Brain pericyte (primary cell): ENCODE measurements at regions not wholly inside any gene's neighbourhood (a gene's known extent, or its start where the extent isn't known, plus 50 kb on each side); places are given as distances from the start of the nearest gene placed in this dataset.

Experiments
- DNase-seq: peaks from one replicate; pipeline ENCODE4 v3.0.0-alpha.2; 2012; ENCODE audit warnings: low read depth, low spot score

DNA sequence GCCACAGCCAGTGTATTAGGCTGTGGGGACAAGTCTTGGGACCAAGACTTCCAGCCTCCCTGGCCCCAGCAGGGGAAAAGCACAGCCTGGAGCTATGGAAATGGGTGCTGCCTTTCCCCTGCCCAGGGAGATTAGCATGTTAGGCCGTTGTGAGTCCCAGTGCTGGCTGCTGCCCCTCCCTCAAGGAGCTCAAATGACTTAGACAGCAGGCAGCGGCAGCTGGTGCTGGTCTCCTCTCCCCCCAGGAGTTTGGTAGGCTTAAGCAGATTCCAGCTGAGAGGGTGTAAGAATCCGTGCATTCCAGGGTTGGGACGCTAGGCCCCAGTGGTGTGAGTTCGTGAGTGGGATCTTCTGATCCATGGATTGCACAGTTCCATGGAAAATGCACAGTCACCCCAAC lies 301.5 kb upstream of the PHF14 start:
- no peak for DNase-seq

DNA sequence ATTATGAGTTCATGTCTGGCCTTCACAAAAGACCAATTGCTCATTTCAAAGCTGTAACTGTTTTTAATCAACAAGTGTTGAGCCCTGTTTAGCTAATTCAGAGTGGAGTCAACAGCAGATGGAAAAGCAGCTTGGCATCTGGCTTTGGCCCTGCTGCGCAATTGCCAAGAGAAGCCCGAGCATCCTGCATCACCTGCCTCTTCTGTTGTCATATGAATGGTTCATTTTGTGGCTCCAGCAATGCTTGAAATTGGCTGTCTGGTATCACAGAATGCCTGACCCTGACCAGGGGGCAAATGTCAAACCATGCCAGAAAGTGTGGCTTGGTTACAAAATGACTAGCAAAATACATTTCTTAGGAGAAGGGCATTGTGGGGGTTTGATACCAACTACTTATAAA lies 296.5 kb upstream of the PHF14 start:
- no peak for DNase-seq

DNA sequence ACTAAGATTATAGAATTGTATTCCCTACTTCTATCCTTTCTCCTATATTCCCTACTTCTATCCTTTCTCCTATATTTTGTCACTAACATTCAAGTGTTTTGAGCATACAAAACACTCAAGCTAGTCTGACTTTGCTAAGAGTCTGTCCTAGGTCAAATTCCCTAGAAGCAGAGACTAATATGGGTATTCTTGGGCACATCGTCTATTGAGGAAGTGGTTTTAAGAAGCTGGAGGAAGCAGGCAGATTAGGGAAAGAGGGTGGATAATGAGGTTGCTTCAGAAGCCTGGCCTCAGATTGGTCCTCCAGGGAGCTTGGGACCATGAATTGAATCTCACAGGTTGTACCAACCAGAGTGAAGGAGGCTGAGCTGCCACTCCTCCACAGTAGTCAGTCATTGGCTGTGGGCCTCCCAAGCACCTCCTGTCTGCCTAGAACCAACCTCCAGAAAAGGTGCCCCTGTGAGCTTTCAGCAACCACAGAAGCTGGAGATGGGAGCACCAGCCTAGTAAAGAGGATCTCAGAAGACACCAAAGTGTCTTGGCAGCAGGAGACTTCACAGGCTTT lies 295.9 kb upstream of the PHF14 start:
- DNase-seq: no peak

DNA sequence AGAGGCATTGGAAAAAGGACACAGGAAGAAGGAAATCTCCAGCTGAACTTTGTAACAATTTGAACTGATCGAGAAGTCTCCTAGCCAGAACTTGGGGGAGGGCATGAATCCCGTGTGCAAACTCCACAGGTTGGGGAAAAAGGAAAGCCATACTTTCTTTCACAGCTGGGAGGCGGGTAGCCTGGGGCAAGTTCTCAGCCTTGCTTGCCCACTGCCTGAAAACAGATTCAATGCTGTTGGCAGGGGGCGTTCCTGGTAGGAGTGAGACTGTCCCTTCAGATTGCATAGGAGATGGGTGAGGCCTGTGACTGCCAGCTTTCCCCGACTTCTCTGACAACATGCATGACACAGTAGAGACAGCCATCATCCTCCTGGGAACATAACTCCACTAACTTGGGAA lies 289.1 kb upstream of the PHF14 start:
- no peak for DNase-seq

DNA sequence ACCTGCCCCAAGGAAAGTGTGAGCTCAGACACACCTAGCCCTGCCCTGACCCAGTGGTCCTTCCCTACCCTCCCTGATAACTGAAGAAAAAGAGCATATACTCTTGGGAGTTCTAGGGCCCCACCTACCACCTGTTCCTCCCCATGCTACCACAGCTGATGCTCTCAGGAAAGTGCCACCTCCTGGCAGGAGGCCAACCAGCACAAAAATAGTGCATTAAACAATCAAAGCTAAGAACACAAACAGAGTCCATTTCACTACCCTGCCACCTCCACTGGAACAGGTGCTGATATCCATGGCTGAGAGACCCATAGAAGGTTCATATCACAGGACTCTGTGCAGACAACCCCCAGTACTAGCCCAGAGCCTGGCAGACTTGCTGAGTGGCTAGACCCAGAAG lies 288.6 kb upstream of the PHF14 start:
- no peak for DNase-seq

DNA sequence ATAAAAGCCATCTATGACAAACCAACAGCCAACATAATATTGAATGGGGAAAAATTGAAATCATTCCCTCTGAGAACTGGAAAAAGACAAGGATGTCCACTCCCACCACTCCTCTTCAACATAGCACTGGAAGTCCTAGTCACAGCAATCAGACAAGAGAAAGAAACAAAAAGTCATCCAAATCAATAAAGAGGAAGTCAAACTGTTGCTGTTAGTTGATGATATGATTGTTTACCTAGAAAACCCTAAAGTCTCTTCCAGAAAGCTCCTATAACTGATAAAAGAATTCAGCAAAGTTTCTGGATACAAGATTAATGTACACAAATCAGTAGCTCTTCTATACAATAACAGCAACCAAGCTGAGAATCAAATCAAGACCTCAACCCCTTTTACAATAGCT lies 285.1 kb upstream of the PHF14 start:
- no peak for DNase-seq

DNA sequence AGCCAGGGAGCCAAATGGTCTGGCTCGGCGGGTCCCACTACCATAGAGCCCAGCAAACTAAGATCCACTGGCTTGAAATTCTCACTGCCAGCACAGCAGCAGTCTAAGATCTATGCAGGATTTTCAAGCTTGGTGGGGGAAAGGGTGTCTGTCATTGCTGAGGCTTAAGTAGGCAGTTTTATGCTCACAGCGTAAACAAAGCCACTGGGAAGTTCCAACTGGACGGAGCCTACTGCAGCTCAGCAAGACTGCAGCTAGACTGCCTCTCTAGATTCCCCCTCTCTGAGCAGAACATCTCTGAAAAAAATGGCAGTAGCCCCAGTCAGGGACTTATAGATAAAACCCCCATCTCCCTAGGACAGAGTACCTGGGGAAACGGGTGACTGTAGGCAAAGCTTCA lies 277.6 kb upstream of the PHF14 start:
- no peak for DNase-seq

DNA sequence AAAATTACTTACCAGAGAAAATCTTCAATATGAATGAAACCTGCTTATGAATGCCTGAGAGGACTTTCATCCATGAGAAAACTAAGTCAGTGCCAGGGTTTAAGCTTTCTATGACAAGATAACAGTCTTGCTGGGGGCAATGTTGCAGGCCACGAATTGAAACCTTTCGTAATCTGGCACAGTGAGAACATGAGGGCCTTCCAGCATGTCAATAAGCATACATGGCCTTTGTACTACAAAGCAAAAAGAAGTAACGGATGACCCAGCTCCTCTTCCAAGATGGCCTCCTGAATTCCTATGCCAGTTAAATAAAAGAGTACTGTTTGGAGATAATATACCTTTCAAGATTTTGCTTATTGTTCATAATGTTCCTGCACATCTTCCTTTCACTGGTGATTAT lies 270.6 kb upstream of the PHF14 start:
- DNase-seq: no peak

DNA sequence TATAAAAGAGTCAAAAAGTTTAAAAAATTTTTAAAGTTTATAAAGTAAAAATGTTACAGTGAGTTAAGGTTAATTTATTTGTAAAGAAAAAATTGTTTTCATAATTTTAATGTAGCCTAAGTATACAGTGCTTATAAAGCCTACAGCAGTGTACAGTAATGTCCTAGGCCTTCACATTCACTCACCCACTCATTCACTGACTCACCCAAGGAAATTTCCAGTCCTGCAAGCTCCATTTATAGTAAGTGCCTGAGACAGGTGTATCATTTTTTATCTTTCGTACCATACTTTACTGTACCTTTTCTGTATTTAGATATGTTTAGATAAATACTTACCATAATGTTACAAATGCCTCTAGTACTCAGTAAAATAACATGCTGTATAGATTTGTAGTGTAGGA lies 269.7 kb upstream of the PHF14 start:
- DNase-seq: no peak

DNA sequence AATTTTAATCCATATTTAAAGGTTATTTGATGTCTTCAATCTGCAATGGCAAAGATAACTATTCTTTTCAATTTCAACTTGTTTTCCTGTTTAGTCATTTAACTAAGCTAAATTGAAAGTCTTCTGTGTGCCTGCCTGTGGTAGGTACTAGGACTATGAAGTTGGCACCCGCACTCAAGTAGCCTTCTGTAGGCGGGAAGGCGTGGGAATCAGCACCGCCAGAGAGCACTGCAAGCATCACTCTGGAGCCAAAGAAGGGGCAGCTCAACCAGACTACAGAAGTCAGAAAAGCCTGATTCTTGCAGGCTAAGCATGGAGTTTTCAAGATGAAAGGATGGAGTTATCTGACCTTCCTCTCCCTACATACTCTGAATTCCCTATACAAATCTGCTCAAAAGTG lies 269.0 kb upstream of the PHF14 start:
- DNase-seq: no peak

DNA sequence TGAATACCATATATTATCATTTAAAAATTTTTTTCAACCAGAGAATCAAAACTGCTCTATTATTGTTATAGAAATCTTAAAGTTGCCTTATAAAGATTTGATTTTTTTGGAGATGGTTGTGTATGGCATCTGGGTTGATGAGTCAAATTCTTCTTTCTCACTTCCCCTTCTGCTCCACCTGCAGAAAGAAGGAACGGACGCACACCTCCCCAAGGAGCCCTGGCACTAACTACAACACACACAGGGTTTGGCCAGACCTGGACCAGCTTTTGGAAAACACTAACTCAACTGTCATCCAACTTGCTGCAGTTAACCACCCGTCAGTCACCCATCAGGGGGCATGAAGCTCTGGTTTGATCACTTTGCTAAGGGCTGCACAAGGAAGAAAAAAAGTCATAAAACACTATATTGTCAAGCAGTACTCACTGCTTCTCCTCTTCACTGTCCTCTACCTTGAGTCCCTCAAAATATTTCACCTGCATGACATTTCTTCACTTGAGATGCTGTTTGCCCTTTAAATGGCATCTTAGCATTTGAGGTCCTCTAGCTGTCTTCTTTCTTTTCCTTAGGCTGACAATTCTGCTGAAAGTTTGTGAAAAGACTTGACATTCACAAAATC lies 266.7 kb upstream of the PHF14 start:
- DNase-seq: no peak

DNA sequence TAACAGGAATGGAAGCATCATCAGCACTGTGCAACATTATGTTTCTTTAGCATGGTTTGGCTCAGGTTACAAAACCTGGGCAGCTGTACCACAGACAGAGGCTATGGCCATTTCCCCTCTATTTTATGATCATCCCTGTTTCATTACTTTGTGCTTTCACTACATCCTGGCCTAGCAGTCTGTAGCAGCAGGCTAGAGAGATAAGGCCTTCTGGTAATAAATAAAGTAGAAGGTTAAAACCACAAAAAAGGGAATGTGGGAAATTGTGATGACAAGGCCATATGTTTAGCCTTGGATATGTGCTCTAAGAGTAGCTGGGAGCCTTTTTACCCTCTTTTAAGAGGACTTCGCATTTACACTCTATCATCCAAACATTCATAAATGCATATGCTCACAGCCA lies 266.2 kb upstream of the PHF14 start:
- no peak for DNase-seq

DNA sequence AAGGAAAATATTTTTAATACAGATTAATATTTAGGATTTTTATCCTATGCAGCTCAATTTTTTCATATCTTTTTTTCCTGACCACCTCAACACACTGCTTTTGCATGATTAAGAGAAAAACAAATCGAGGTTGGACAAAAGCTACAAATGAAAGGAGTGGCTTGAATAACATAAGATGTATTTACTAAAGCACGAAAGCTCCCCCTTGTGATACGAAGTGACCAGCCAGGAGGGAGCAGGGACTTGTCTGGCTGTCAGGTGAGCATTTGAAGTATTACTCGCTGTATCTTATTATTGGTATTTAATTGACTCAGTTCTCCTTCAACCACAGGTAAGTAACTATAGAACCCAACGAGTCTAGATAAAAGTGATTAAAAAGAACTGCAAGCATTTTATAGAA lies 265.2 kb upstream of the PHF14 start:
- DNase-seq: no peak

DNA sequence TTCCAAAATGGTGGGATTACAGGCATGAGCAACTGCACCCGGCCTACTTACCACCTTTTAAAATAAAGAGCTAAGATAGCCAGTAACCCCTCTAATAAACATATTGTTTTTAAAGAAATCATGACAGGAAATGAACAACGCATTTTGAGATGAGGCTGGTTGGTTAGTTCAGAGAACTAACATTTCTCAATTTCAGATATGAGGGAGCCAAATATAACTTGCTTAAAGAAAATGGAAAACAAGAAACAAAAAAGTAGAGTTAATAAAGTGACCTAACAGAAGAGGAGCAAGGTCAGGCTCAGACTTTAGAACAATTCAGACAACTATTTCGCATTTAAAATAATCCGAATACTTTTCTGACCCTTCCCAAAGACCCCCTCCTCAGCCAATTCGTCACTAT lies 254.9 kb upstream of the PHF14 start:
- DNase-seq: no peak

DNA sequence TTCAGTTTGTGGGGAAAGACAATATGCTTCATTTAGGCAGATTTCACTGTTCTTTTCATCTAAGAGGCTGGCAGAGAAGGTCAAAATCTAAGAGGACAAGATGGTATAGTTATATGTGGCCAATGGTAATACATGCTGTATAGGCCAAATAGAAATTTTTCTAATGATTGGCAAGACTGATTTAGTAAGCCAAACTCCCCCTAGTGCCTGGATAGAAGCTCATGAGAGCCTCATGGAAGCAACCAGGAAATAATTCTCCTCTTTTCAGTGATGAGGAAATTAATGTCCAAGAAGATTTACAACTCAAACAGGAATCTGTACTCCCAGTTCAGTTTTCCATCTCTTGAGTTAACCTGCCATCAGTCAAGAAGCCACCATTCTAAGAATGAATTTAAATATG lies 253.6 kb upstream of the PHF14 start:
- no peak for DNase-seq

DNA sequence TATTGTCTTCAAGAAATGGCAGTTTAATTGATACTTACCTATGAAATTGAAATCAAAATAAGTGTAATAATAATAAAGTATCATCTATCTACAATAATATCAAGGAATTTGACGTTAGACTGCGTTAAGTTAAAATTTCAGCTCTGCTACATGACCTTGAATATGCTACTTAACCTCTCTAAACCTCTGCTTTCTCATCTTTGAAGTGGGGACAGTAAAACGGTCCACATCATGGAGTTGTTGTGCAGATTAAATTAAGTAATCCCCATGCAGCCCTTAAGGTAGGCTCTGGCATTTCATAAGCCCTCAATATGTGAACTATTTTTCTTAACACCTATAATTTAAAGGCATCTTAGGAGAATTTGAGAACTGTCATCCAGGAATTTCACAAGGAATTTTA lies 252.4 kb upstream of the PHF14 start:
- no peak for DNase-seq

DNA sequence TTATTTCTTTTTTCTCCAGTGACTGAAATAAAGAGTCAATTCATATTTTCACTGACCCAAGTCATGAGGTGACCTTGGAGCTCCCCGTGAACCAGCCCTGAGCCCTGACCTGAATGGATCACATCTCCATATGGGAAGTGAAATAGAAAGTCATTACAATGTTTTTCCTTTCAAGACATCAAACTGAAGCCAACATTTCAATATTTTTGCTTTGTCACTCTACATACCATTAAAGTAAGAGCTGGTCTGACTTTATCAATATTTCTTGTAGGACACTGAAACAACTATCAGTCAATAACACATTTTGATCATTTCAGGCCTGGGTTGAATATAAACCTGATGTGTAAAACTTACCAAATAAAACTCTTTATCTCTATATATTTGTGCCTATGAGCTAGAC lies 249.8 kb upstream of the PHF14 start:
- no peak for DNase-seq

DNA sequence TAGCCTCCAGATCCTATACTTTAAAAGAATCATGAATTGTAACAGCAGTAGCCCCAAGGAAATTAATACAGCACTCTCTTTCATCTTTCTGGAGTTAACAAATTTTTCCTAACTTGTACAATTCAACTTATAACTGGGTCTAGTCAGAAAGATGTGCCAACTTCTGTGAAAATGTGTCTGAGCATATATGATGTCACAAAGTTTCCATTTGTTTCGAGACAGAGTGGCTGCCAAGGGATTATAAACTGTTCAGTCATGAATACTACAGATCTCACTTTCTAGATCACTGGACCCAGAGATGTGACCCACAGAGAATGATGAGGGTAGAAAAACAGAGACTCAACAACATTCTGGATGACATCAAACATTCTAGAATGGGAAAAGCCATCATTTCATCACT lies 249.2 kb upstream of the PHF14 start:
- no peak for DNase-seq

DNA sequence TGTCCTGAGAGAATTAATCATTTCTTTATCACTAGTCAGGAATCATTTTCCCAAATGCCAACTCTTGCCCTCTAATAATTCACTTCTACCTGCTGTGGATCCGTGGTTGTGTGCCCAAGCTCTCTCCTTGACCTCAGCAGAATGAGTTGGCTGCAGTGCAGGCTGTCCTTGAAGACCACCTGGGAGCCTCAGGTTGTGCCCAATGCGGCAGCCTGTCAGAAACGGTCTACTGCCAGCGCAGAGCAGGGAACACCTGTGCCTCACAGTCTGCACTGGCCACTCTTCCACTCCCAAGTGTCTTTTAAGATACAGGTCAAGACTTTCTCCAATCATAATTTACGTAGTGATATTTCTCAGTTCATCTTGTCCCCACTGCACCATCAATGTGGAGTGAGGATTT lies 246.0 kb upstream of the PHF14 start:
- DNase-seq: no peak

DNA sequence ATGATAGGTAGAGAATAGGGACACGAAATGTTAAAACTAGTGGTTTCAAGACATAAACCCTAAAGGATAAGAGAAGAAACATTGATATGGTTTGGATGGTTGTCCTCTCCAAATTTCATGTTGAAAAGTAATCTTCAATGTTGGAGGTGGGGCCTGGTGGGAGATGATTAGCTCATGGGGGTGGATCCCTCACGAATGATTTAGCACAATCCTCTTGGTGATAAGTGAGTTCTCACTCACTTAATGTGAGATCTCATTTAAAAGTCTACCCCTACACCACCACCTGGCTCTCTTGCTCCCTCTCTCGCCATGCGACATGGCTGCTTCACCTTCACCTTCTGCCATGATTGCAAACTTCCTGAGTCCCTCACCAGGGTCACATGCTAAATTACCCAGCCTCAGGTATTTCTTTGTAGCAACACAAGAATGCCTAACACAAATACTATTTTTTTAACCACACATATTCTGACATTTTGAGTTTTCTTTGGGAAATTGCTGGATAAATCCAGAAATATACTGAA lies 242.4 kb upstream of the PHF14 start:
- DNase-seq: no peak

DNA sequence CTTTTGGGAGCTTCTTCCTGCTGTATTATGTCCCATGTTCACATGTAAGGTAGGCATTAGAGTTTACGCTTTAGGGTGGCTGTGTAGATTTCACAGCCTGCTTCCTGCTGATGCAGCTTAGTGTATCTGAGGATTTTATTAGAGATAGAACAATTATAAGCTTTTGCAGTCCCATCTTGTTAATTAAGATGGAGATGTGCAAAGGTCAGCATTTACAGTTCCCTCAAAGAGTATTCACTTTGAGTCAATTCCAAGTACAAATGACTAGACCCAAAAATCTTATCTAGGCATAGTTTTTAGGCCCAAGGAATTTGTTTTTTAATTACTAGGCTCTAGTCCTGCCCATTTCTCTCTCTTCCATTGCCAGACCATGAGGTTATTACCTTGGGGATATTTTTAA lies 239.9 kb upstream of the PHF14 start:
- no peak for DNase-seq

DNA sequence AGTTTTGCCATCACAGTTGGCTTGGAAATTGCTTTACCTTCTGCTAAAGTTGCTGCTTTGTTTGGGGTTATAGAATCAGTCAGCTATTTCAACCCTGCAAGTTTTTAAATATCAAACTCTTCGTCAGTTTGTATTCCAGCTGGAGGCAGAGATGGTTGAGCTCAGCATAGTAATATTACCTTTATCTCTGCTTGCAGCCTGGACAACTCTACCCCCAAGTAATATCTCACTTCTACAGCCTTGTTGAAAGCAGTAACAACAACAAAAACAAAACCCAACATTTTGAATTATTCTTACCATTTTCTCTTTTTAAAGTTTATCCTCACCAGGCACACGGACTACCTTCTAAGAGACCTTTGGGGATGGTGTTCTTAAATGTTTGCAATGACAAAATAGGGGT lies 239.1 kb upstream of the PHF14 start:
- no peak for DNase-seq

DNA sequence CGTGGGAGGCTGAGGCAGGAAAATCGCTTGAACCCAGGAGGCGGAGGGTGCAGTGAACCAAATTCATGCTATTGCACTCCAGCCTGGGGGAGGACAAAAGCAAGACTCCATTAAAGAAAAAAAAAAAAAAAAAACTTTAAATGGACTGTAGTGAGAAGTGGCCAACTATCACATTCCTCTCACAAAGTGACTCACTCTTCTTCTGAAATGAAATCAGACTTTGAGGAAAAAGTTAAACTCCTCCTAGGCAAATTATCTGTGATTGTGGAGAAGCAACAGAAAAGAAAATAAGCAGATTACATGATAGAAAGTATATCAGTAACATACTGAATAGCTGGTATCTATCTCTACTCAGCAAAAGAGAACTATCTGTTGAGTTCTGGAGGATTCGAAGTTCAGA lies 234.3 kb upstream of the PHF14 start:
- no peak for DNase-seq

DNA sequence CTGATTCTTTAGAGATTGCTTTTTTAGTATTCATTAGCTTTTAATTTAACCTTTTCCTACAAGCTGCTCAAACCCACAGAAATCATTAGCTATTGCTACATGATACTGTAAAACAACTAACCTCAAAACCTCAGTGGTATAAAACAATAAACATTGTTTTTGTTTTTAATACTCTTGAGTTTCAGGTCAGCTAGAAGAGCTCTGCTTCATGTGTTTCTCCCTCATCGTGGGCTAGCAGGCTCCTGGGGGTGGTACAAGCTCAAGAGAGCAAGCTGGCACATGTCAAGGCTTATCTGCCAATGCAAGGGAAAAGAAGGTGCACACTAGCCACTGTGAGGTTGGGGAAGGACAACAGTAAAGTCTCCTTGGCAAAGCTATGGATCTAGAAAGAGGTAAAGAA lies 232.9 kb upstream of the PHF14 start:
- DNase-seq: no peak
